ENCODE measurements at regions not wholly inside any gene's neighbourhood (a gene's known extent, or its start where the extent isn't known, plus 50 kb on each side); places are given as distances from the start of the nearest gene placed in this dataset.

- TF ChIP-seq ZFX (IDR thresholded peaks at IDR 0.05) (0 out of 2 replicates have a peak, but pooled peaks have one; percentile 7), CTCF (conservative IDR thresholded peaks at IDR 0.05) (no peak)
- H3K27ac ChIP-seq: peak overlapping the region; percentile 26
Measured at GRCh38 chr10:6348096-6348874, 145.6 kb downstream of the PFKFB3 start.

GRCh38 chr10:6349846-6350535 is 147.3 kb downstream of the PFKFB3 start:
- H3K27ac ChIP-seq: no peak overlapping the region
- TF ChIP-seq ZFX (IDR thresholded peaks at IDR 0.05) (no peak), CTCF (conservative IDR thresholded peaks at IDR 0.05) (no peak)

- TF ChIP-seq ZFX (IDR thresholded peaks at IDR 0.05) (no peak), CTCF (conservative IDR thresholded peaks at IDR 0.05) (no peak)
- no peak overlapping the region for H3K27ac ChIP-seq
Measured at GRCh38 chr10:6350609-6351008, 147.9 kb downstream of the PFKFB3 start.

- H3K27ac ChIP-seq: no peak overlapping the region
- TF ChIP-seq ZFX (IDR thresholded peaks at IDR 0.05): no peak
Measured at GRCh38 chr10:6351495-6351894, 148.8 kb downstream of the PFKFB3 start.

- no peak overlapping the region for H3K27ac ChIP-seq
- no peak for TF ChIP-seq CTCF (conservative IDR thresholded peaks at IDR 0.05)
- no peak for TF ChIP-seq ZFX (IDR thresholded peaks at IDR 0.05)
Measured at GRCh38 chr10:6353526-6353925, 150.8 kb downstream of the PFKFB3 start.

GRCh38 chr10:6354168-6354772 is 151.5 kb downstream of the PFKFB3 start:
- TF ChIP-seq ZFX (IDR thresholded peaks at IDR 0.05): no peak
- H3K27ac ChIP-seq: no peak overlapping the region

- H3K27ac ChIP-seq: no peak overlapping the region
- TF ChIP-seq CTCF (conservative IDR thresholded peaks at IDR 0.05): no peak
- TF ChIP-seq ZFX (IDR thresholded peaks at IDR 0.05): no peak
Measured at GRCh38 chr10:6356280-6356793, 153.6 kb downstream of the PFKFB3 start.

GRCh38 chr10:6361869-6362268 is 159.1 kb downstream of the PFKFB3 start:
- H3K27ac ChIP-seq: peak overlapping the region; percentile 84
- TF ChIP-seq ZFX (IDR thresholded peaks at IDR 0.05) (no peak), CTCF (conservative IDR thresholded peaks at IDR 0.05) (no peak)
